Trophoblast cell (in vitro differentiated cells and primary cell): ENCODE measurements at regions not wholly inside any gene's neighbourhood (a gene's known extent, or its start where the extent isn't known, plus 50 kb on each side); places are given as distances from the start of the nearest gene placed in this dataset.

Experiments
- DNase-seq, 2 donors: peaks; one replicate each; pipeline ENCODE4 v3.0.0-alpha.2; 2016
- H2AFZ ChIP-seq: 2 replicates; pipeline ENCODE4 v1.6.1; 2013; ENCODE audit warnings: low read length, moderate library complexity, mild to moderate bottlenecking; ENCODE audit not compliant: insufficient read depth, poor library complexity
- H2AK5ac ChIP-seq: 2 replicates; pipeline ENCODE4 v1.6.1; 2013; ENCODE audit warnings: mild to moderate bottlenecking, low read length
- H2BK120ac ChIP-seq: 2 replicates; pipeline ENCODE4 v1.6.1; 2013; ENCODE audit warnings: low read length, mild to moderate bottlenecking, moderate library complexity; ENCODE audit not compliant: insufficient read depth, poor library complexity
- H2BK12ac ChIP-seq: 2 replicates; pipeline ENCODE4 v1.6.1; 2013; ENCODE audit warnings: mild to moderate bottlenecking, low read length, moderate library complexity
- H2BK5ac ChIP-seq: 2 replicates; pipeline ENCODE4 v1.6.1; 2013; ENCODE audit warnings: low read length, low read depth, moderate library complexity, mild to moderate bottlenecking; ENCODE audit not compliant: poor library complexity
- H3K14ac ChIP-seq: 2 replicates; pipeline ENCODE4 v1.6.1; 2013; ENCODE audit warnings: mild to moderate bottlenecking, low read length
- H3K18ac ChIP-seq: 2 replicates; pipeline ENCODE4 v1.6.1; 2013; ENCODE audit warnings: mild to moderate bottlenecking, low read length
- H3K23ac ChIP-seq: 2 replicates; pipeline ENCODE4 v1.6.1; 2013; ENCODE audit warnings: low read length
- H3K27ac ChIP-seq: 2 replicates; pipeline ENCODE4 v1.5.1; 2013; ENCODE audit warnings: low read depth, mild to moderate bottlenecking, inconsistent platforms, low read length, moderate library complexity
- H3K27me3 ChIP-seq: 2 replicates; pipeline ENCODE4 v1.6.1; 2013; ENCODE audit warnings: inconsistent platforms, mild to moderate bottlenecking, low read length, moderate library complexity; ENCODE audit not compliant: insufficient read depth
- H3K36me3 ChIP-seq, 2 experiments: 1 replicate in 1 of 2; 2 replicates in 1 of 2; pipeline ENCODE4 v1.6.1; 2013; ENCODE audit warnings: low read length in 2 of 2, mild to moderate bottlenecking in 2 of 2, moderate library complexity in 1 of 2; ENCODE audit not compliant: insufficient read depth in 2 of 2, control insufficient read depth in 1 of 2
- H3K4ac ChIP-seq: 2 replicates; pipeline ENCODE4 v1.6.1; 2013; ENCODE audit warnings: low read depth, mild to moderate bottlenecking, low read length, moderate library complexity
- H3K4me1 ChIP-seq, 2 experiments: 1 replicate in 1 of 2; 2 replicates in 1 of 2; pipeline ENCODE4 v1.6.1; 2013; ENCODE audit warnings: low read length in 2 of 2, mild to moderate bottlenecking in 2 of 2, moderate library complexity in 1 of 2; ENCODE audit not compliant: insufficient read depth in 2 of 2, control insufficient read depth in 1 of 2
- H3K4me2 ChIP-seq: 2 replicates; pipeline ENCODE4 v1.6.1; 2013; ENCODE audit warnings: inconsistent platforms, mild to moderate bottlenecking, low read length, moderate library complexity
- H3K4me3 ChIP-seq: 2 replicates; pipeline ENCODE4 v1.5.1; 2013; ENCODE audit warnings: mild to moderate bottlenecking, low read depth, low read length, inconsistent platforms
- H3K79me1 ChIP-seq: one replicate; pipeline ENCODE4 v1.6.1; 2013; ENCODE audit warnings: low read length
- H3K79me2 ChIP-seq: 2 replicates; pipeline ENCODE4 v1.6.1; 2013; ENCODE audit warnings: low read length, mild to moderate bottlenecking; ENCODE audit not compliant: control insufficient read depth, insufficient read depth, poor library complexity
- H3K9ac ChIP-seq: 2 replicates; pipeline ENCODE4 v1.6.1; 2013; ENCODE audit warnings: mild to moderate bottlenecking, low read length
- H3K9me3 ChIP-seq: 2 replicates; pipeline ENCODE4 v1.6.1; 2013; ENCODE audit warnings: low read depth, mild to moderate bottlenecking, control low read depth, inconsistent platforms, low read length; ENCODE audit not compliant: insufficient read depth
- H4K12ac ChIP-seq: 2 replicates; pipeline ENCODE4 v1.6.1; 2013; ENCODE audit warnings: low read depth, mild to moderate bottlenecking, low read length, moderate library complexity
- H4K8ac ChIP-seq: 2 replicates; pipeline ENCODE4 v1.6.1; 2013; ENCODE audit warnings: low read depth, mild to moderate bottlenecking, low read length, moderate library complexity
- H4K91ac ChIP-seq: one replicate; pipeline ENCODE4 v1.6.1; 2013; ENCODE audit warnings: low read depth, mild to moderate bottlenecking, low read length, moderate library complexity
- WGBS: extraction: QIAGEN DNeasy Blood & Tissue Kit; methylation state at CpG from one replicate; pipeline ENCODE4 v1.1.7; 2013; ENCODE audit warnings: missing lambda C conversion rate; ENCODE audit not compliant: insufficient read length, insufficient coverage; ENCODE audit errors: extremely low coverage; 5-methylcytosine and 5-hydroxymethylcytosine counted together

GRCh38 chr9:4921449-4921848, 63.6 kb upstream of the JAK2 start:
- no peak overlapping the region for H3K4me2 ChIP-seq
- no CpG with 5 or more reads among the region's 1 CpG for WGBS
- H2BK12ac ChIP-seq: no peak overlapping the region
- peaks cover 0 to 2% of the 10 kb centered on the region in 2 experiments for H3K36me3 ChIP-seq
- no peak overlapping the region for H3K27ac ChIP-seq
- no peak overlapping the region for H3K4ac ChIP-seq
- H2AFZ ChIP-seq: no peak overlapping the region
- no peak for DNase-seq
- H3K79me1 ChIP-seq: no peaks in the 10 kb centered on the region
- no peak overlapping the region for H2BK120ac ChIP-seq
- no peak overlapping the region for H3K9ac ChIP-seq
- H3K27me3 ChIP-seq: no peaks in the 10 kb centered on the region
- H3K79me2 ChIP-seq: no peaks in the 10 kb centered on the region
- no peaks in the 10 kb centered on the region for H3K4me1 ChIP-seq
- no peak overlapping the region for H4K91ac ChIP-seq
- H3K14ac ChIP-seq: no peak overlapping the region
- no peak overlapping the region for H2AK5ac ChIP-seq
- H4K12ac ChIP-seq: no peak overlapping the region
- H4K8ac ChIP-seq: no peak overlapping the region
- no peak overlapping the region for H3K4me3 ChIP-seq
- peaks cover 6% of the 10 kb centered on the region for H3K9me3 ChIP-seq
- no peak overlapping the region for H3K18ac ChIP-seq
- no peak overlapping the region for H3K23ac ChIP-seq
- H2BK5ac ChIP-seq: no peak overlapping the region

- no peak overlapping the region for H3K4ac ChIP-seq
- H4K8ac ChIP-seq: no peak overlapping the region
- no peak for DNase-seq
- H3K4me3 ChIP-seq: no peak overlapping the region
- H3K23ac ChIP-seq: no peak overlapping the region
- H3K36me3 ChIP-seq: peaks cover 0 to 2% of the 10 kb centered on the region in 2 experiments
- no peak overlapping the region for H4K91ac ChIP-seq
- no peak overlapping the region for H3K9ac ChIP-seq
- no peaks in the 10 kb centered on the region for H3K79me1 ChIP-seq
- H3K14ac ChIP-seq: no peak overlapping the region
- H3K4me1 ChIP-seq: no peaks in the 10 kb centered on the region
- H3K27ac ChIP-seq: no peak overlapping the region
- no peak overlapping the region for H2BK120ac ChIP-seq
- no peak overlapping the region for H2AK5ac ChIP-seq
- H3K4me2 ChIP-seq: no peak overlapping the region
- H2AFZ ChIP-seq: no peak overlapping the region
- H3K79me2 ChIP-seq: no peaks in the 10 kb centered on the region
- H2BK5ac ChIP-seq: no peak overlapping the region
- H3K27me3 ChIP-seq: no peaks in the 10 kb centered on the region
- peaks cover 6% of the 10 kb centered on the region for H3K9me3 ChIP-seq
- WGBS: no CpG with 5 or more reads among the region's 2 CpGs
- H4K12ac ChIP-seq: no peak overlapping the region
- H3K18ac ChIP-seq: no peak overlapping the region
- no peak overlapping the region for H2BK12ac ChIP-seq
These were observed 63.0 kb upstream of the JAK2 start for GRCh38 chr9:4922101-4922500.

GRCh38 chr9:4922730-4923129, 62.3 kb upstream of the JAK2 start:
- Histone ChIP-seq H4K91ac (no peak overlapping the region), H3K36me3 (peaks cover 0 to 2% of the 10 kb centered on the region in 2 experiments), H2BK5ac (no peak overlapping the region), H3K23ac (no peak overlapping the region), H3K79me2 (no peaks in the 10 kb centered on the region), H4K8ac (no peak overlapping the region), H3K4ac (no peak overlapping the region), H3K4me3 (no peak overlapping the region), H4K12ac (no peak overlapping the region), H3K27ac (no peak overlapping the region), H3K14ac (no peak overlapping the region), H3K4me1 (no peaks in the 10 kb centered on the region), H2AK5ac (no peak overlapping the region), H2AFZ (no peak overlapping the region), H2BK120ac (no peak overlapping the region), H3K4me2 (no peak overlapping the region), H3K9me3 (peaks cover 6% of the 10 kb centered on the region), H3K9ac (no peak overlapping the region), H3K79me1 (no peaks in the 10 kb centered on the region), H3K18ac (no peak overlapping the region), H2BK12ac (no peak overlapping the region), H3K27me3 (no peaks in the 10 kb centered on the region)
- no peak for DNase-seq
- no CpG with 5 or more reads among the region's 2 CpGs for WGBS

- WGBS: no CpG with 5 or more reads among the region's 1 CpG
- peaks cover 0 to 2% of the 10 kb centered on the region in 2 experiments for H3K36me3 ChIP-seq
- no peak overlapping the region for H2BK5ac ChIP-seq
- H4K91ac ChIP-seq: no peak overlapping the region
- no peak overlapping the region for H4K8ac ChIP-seq
- no peak overlapping the region for H3K4ac ChIP-seq
- DNase-seq: no peak
- no peak overlapping the region for H3K18ac ChIP-seq
- H3K14ac ChIP-seq: no peak overlapping the region
- H2AFZ ChIP-seq: no peak overlapping the region
- no peaks in the 10 kb centered on the region for H3K4me1 ChIP-seq
- H3K4me3 ChIP-seq: no peak overlapping the region
- no peak overlapping the region for H3K27ac ChIP-seq
- H2AK5ac ChIP-seq: no peak overlapping the region
- H3K4me2 ChIP-seq: no peak overlapping the region
- no peak overlapping the region for H4K12ac ChIP-seq
- no peak overlapping the region for H3K23ac ChIP-seq
- H3K9ac ChIP-seq: no peak overlapping the region
- H2BK120ac ChIP-seq: no peak overlapping the region
- H3K79me1 ChIP-seq: no peaks in the 10 kb centered on the region
- H3K27me3 ChIP-seq: no peaks in the 10 kb centered on the region
- peaks cover 6% of the 10 kb centered on the region for H3K9me3 ChIP-seq
- no peaks in the 10 kb centered on the region for H3K79me2 ChIP-seq
- no peak overlapping the region for H2BK12ac ChIP-seq
These were observed 61.9 kb upstream of the JAK2 start for GRCh38 chr9:4923141-4923540.
